GM06990 (cell line): ENCODE measurements at regions not wholly inside any gene's neighbourhood (a gene's known extent, or its start where the extent isn't known, plus 50 kb on each side); places are given as distances from the start of the nearest gene placed in this dataset.

Source experiments
- DNase-seq: peaks from one replicate; pipeline ENCODE4 v3.0.0-alpha.2; 2011; ENCODE audit not compliant: insufficient read length; ENCODE audit errors: extremely low read depth
- H3K27me3 ChIP-seq: replicated peaks from 2 replicates; pipeline ENCODE4 v1.6.0; 2011; ENCODE audit warnings: low read length; ENCODE audit not compliant: control insufficient read depth, insufficient read depth
- H3K36me3 ChIP-seq: 2 replicates; pipeline ENCODE4 v1.5.1; 2011; ENCODE audit warnings: low read length; ENCODE audit not compliant: control insufficient read depth, insufficient read depth
- H3K4me3 ChIP-seq: replicated peaks from 2 replicates; pipeline ENCODE4 v1.5.1; 2011; ENCODE audit warnings: low read depth, mild to moderate bottlenecking, control low read depth, low read length
- TF ChIP-seq, protein P1 (sequence below): IDR thresholded peaks from 2 replicates; pipeline ENCODE4 v1.5.1; 2011; ENCODE audit warnings: low read length, control low read depth, mild to moderate bottlenecking, inconsistent platforms; ENCODE audit not compliant: insufficient read depth, poor library complexity, severe bottlenecking

DNA sequence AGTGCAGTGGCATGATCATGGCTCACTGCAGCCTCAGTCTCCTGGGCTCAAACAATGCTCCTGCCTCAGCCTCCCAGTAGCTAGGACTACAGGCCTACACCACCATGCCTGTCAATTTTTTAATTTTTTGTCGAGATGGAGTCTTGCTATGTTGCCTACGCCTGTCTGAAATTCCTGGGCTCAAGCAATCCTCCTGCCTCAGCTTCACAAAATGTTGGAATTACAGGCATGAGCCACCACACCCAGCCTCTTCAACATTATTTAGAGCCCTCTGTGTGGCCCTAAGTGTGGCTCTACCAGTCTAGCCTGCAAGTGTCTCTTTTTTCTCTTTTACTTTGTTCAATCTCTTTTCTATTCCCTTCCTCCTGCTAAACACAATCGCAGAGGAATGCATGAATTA lies 154.4 kb upstream of the EPB41L4A start:
- Histone ChIP-seq H3K27me3 (no peaks in the 10 kb centered on the region), H3K36me3 (no peaks in the 10 kb centered on the region), H3K4me3 (no peak overlapping the region)
- no peak for DNase-seq
- TF ChIP-seq, protein P1, sequence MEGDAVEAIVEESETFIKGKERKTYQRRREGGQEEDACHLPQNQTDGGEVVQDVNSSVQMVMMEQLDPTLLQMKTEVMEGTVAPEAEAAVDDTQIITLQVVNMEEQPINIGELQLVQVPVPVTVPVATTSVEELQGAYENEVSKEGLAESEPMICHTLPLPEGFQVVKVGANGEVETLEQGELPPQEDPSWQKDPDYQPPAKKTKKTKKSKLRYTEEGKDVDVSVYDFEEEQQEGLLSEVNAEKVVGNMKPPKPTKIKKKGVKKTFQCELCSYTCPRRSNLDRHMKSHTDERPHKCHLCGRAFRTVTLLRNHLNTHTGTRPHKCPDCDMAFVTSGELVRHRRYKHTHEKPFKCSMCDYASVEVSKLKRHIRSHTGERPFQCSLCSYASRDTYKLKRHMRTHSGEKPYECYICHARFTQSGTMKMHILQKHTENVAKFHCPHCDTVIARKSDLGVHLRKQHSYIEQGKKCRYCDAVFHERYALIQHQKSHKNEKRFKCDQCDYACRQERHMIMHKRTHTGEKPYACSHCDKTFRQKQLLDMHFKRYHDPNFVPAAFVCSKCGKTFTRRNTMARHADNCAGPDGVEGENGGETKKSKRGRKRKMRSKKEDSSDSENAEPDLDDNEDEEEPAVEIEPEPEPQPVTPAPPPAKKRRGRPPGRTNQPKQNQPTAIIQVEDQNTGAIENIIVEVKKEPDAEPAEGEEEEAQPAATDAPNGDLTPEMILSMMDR, result no peak

DNA sequence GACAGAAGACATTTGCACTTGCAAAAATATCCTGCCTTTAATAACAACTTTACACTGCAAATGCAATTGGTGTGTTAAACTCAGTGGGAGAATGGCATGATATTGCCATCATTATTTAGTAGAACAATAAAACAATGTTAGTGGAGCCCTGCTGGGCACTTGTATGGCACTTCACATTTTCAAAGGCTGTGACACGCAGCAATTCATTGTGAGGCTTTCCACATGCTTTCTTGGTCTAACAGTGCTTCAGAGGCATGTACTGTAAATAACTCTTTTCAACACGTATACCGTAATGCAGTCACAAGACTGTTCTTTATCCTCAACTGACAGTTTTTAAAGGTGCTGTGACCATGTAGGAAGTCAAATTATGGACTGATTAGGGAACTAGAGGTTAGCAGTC lies 155.5 kb upstream of the EPB41L4A start:
- H3K27me3 ChIP-seq, result no peaks in the 10 kb centered on the region
- H3K36me3 ChIP-seq, result no peaks in the 10 kb centered on the region
- no peak for DNase-seq
- no peak overlapping the region for H3K4me3 ChIP-seq
- TF ChIP-seq, protein P1, result no peak

DNA sequence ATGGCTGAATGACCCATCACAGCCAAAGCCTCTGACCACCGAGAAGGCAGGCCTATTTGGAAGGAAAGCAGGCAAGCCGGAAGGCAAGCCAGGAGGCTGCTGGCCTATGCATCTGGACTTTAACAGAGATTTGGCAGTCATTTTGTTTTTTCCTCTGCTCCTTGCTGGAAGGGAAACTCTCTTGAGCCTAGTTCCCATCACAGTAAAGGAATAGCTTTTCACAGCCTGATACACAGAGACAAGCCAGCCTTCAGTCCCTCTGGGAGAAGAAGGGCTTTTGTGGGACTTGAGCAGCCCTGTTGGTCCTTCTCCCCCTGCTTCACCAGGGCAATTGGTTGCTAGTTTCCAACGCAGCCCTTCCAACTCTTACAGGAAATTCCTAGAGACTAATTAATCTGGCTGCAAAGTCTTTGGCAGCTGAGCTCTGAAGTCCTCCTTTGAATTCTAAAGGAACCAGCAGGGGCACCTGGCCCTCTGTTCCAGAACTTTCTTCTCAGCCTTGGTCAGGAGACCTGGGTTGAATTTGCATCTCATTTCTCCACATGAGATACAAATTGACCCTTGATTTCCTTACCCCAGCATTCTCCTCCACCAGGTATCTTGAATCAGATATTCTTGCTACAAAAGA lies 157.3 kb upstream of the EPB41L4A start:
- TF ChIP-seq, protein P1, result no peak
- H3K27me3 ChIP-seq, result no peaks in the 10 kb centered on the region
- H3K36me3 ChIP-seq, result no peaks in the 10 kb centered on the region
- DNase-seq, result no peak
- H3K4me3 ChIP-seq, result no peak overlapping the region

DNA sequence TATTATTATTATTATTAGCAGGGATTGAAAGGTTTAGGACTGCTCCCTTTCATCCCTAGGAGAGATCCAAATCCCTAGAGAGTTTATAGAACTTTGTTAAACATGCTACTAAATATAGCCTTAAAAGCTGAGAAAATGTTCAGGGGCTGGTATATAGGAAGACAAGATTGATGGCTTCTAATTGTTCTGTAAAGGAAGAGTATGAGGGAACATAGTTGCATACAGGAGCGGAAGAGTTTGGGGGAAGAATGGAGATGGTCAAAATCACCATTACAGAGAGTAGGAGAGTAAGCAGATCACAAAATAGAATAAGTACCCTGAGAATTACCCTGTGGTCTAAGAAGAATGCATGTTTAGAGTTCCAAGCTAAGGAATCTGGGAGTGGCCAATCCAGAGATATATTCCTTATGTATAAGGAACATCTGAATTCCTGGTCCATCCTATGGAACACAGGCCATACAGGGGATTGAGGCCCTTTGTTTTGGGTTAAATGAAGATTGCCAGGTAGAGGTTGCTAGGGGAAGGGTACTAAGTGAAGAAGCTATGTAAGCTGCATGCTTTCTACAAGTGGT lies 158.0 kb upstream of the APC start:
- Histone ChIP-seq H3K36me3 (no peaks in the 10 kb centered on the region), H3K27me3 (no peaks in the 10 kb centered on the region), H3K4me3 (no peak overlapping the region)
- TF ChIP-seq, protein P1, result no peak
- DNase-seq, result no peak

DNA sequence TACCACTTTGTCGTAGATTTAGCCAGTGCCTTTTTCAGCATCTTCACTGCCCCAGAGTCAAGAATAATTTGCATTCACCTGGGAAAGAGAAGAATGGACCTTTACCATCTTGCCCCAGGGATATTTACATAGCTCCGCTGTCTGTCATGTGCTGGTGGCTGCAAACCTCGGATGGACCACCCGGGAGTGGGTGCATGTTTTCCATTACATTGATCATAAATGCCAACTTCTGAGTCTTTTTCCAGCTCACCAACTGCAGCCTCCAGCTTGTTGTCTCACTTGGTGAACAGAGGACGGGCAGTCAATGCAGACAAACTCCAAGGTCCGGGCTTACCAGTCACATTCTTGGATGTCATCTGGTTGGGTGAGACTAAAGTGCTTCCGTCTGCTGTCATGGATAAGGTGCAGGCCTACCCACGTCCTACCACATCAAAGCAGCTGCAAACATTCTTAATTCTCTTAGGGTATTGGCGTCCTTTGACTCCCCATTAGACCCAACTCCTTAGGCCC lies 155.8 kb upstream of the APC start:
- H3K4me3 ChIP-seq, result no peak overlapping the region
- H3K27me3 ChIP-seq, result no peaks in the 10 kb centered on the region
- DNase-seq, result no peak

More for the DNA sequence above, 155.8 kb upstream of the APC start:
- TF ChIP-seq, protein P1, result no peak
- H3K36me3 ChIP-seq, result no peaks in the 10 kb centered on the region
